Upper lobe of left lung (tissue), 6 donors: ENCODE measurements at regions not wholly inside any gene's neighbourhood (a gene's known extent, or its start where the extent isn't known, plus 50 kb on each side); places are given as distances from the start of the nearest gene placed in this dataset.
"Not testable (repeated sequence)": the region's sequence is repeated elsewhere in the genome, so short reads cannot be mapped to it uniquely, and the experiment has no call there.

ENCODE experiments used
- ATAC-seq, 2 donors: fragments of 200-7000 bp; cut with Tn5 transposase; one replicate each; pipeline ENCODE4 v1.9.1; 2022; ENCODE audit warnings: mild to moderate bottlenecking in 2 of 2, moderate library complexity in 2 of 2; ENCODE audit not compliant: low FRiP score in 2 of 2
- DNase-seq, 2 donors: peaks; one replicate each; pipeline ENCODE4 v3.0.0-alpha.2; 2019 to 2020
- H3K27ac ChIP-seq, 4 donors: fragments of 200-600 bp; sonication (generic); one replicate each; pipeline ENCODE4 v1.5.1; 2016 to 2019
- H3K27me3 ChIP-seq, 4 donors: fragments of 200-600 bp; sonication (generic); one replicate each; pipeline ENCODE4 v1.5.1; 2017 to 2019
- H3K36me3 ChIP-seq, 4 donors: fragments of 200-600 bp; sonication (generic); one replicate each; pipeline ENCODE4 v1.5.1; 2016 to 2019
- H3K4me1 ChIP-seq, 4 donors: fragments of 200-600 bp; sonication (generic); one replicate each; pipeline ENCODE4 v1.5.1; 2018 to 2019
- H3K4me3 ChIP-seq, 4 donors: fragments of 200-600 bp; sonication (generic); one replicate each; pipeline ENCODE4 v1.5.1; 2017 to 2019; ENCODE audit warnings: mild to moderate bottlenecking in 2 of 4, moderate library complexity in 1 of 4
- H3K9me3 ChIP-seq, 4 donors: fragments of 200-600 bp; sonication (generic); one replicate each; pipeline ENCODE4 v1.5.1; 2018 to 2019
- CTCF ChIP-seq, 6 experiments: fragments of 450-650 bp in 4 of 6; fragments of 200-600 bp in 2 of 6; sonication (generic) in 2 of 6; IDR thresholded peaks; one replicate each; pipeline ENCODE4 v1.5.1; 2016 to 2019; ENCODE audit warnings: antibody characterized with exemption in 6 of 6
- EP300 ChIP-seq, 4 donors: sonication (generic); formaldehyde crosslinking; IDR thresholded peaks; one replicate each; pipeline ENCODE4 v1.5.1; 2017; ENCODE audit warnings: antibody characterized with exemption in 4 of 4, control low read depth in 2 of 4
- POLR2A ChIP-seq, 4 donors: fragments of 450-650 bp; IDR thresholded peaks; one replicate each; pipeline ENCODE4 v1.5.1; 2016 to 2017; ENCODE audit warnings: antibody characterized with exemption in 4 of 4, mild to moderate bottlenecking in 2 of 4
- POLR2AphosphoS5 ChIP-seq, 2 donors: sonication (generic); formaldehyde crosslinking; IDR thresholded peaks; one replicate each; pipeline ENCODE4 v1.5.1; 2017; ENCODE audit warnings: antibody characterized with exemption in 2 of 2
- WGBS, 2 donors: methylation state at CpG; one replicate each; pipeline ENCODE4 v1.1.5; 2017 to 2018; 5-methylcytosine and 5-hydroxymethylcytosine counted together
- donor health status: DM: no; HTN: no; CAD: no; lungs with moderate emphysema.
- donor health status: DM: no; HTN: yes; CAD: no; lungs with severe emphysema.

GRCh38 chr6:67909354-67909753, 725.7 kb upstream of the ADGRB3 start:
- no peaks in the 10 kb centered on the region for H3K9me3 ChIP-seq
- 81 to 84% methylated on average over 2 of the region's 2 CpGs for WGBS, 2 donors
- TF ChIP-seq POLR2A (IDR thresholded peaks at IDR 0.05): no peak
- TF ChIP-seq POLR2AphosphoS5 (IDR thresholded peaks at IDR 0.05): no peak
- no peak for TF ChIP-seq CTCF (IDR thresholded peaks at IDR 0.05)
- TF ChIP-seq EP300 (IDR thresholded peaks at IDR 0.05): no peak
- no peaks in the 10 kb centered on the region for H3K36me3 ChIP-seq
- H3K27me3 ChIP-seq: no peaks in the 10 kb centered on the region
- no peaks in the 10 kb centered on the region for H3K4me1 ChIP-seq
- ATAC-seq (no peak), DNase-seq (no peak)
- H3K4me3 ChIP-seq: no peak overlapping the region
- H3K27ac ChIP-seq: no peak overlapping the region

DNA sequence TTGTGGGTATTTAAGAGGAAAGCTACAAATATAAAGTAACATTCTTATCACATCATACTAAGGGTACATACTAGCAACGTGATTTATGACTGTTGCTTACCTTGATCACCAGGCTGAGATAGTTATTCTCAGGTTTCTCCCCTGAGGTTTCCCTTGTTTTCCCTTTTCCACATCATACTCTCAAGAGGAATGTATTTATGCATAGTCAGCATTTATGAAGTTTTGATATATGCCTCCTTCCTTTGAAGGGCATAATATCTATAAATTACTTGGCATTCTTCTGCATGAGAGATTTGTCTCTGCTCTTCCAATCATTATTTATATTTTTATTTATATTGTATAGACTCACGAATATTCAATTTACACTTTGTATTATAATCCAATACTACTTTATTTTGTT, 726.7 kb upstream of the ADGRB3 start:
- H3K9me3 ChIP-seq: no peaks in the 10 kb centered on the region
- ATAC-seq (no peak), DNase-seq (no peak)
- no peaks in the 10 kb centered on the region for H3K27me3 ChIP-seq
- H3K4me3 ChIP-seq: no peak overlapping the region
- TF ChIP-seq POLR2AphosphoS5 (IDR thresholded peaks at IDR 0.05) (no peak), EP300 (IDR thresholded peaks at IDR 0.05) (no peak), POLR2A (IDR thresholded peaks at IDR 0.05) (no peak), CTCF (IDR thresholded peaks at IDR 0.05) (no peak)
- WGBS, 2 donors: 60 to 66% methylated on average over 2 of the region's 2 CpGs
- H3K4me1 ChIP-seq: no peaks in the 10 kb centered on the region
- no peaks in the 10 kb centered on the region for H3K36me3 ChIP-seq
- H3K27ac ChIP-seq: no peak overlapping the region

DNA sequence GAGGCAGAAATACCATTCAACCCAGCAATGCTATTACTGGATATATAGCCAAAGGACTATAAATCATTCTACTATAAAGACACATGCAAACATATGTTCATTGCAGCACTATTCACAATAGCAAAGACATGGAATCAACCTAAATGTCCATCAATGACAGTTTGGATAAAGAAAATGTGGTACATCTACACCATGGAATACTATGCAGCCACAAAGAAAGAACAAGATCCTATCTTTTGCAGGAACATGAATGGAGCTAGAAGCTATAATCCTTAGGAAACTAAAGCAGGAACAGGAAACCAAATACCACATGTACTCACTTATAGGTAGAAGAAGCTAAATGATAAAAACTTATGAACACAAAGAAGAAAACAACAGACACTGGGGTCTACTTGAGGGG, 730.3 kb upstream of the ADGRB3 start:
- not testable (repeated sequence) for H3K4me3 ChIP-seq, H3K4me1 ChIP-seq, H3K27me3 ChIP-seq, H3K27ac ChIP-seq, ATAC-seq, H3K9me3 ChIP-seq, DNase-seq, H3K36me3 ChIP-seq

DNA sequence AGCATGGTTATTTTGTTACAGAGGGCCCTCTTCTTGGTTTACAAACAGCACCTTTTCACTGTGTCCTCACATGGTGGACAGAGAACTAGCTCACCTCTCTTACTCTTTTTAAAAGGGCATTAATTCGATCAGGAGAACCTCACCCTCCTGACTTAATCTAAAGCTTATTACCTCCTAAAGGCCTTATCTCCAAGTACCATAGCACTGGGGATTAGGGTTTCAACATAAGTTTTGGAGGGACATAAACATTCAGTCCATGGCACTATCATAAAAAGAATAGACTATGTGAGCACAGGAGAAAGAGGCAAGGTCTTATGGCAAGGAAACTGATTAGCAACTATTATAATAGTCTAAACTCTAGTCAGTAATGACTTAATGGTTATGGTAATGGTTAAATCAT, 736.2 kb upstream of the ADGRB3 start:
- 52 to 67% methylated on average over 1 of the region's 1 CpG for WGBS, 2 donors

GRCh38 chr6:67897998-67898607, 737.0 kb upstream of the ADGRB3 start:
- no peaks in the 10 kb centered on the region for H3K36me3 ChIP-seq
- H3K4me3 ChIP-seq: no peak overlapping the region
- no peak for TF ChIP-seq POLR2AphosphoS5 (IDR thresholded peaks at IDR 0.05)
- no peak for TF ChIP-seq CTCF (IDR thresholded peaks at IDR 0.05)
- TF ChIP-seq POLR2A (IDR thresholded peaks at IDR 0.05): no peak
- no peak for TF ChIP-seq EP300 (IDR thresholded peaks at IDR 0.05)
- no peak overlapping the region for H3K27ac ChIP-seq
- H3K4me1 ChIP-seq: no peaks in the 10 kb centered on the region
- ATAC-seq (no peak), DNase-seq (no peak)
- H3K27me3 ChIP-seq: no peaks in the 10 kb centered on the region
- no peaks in the 10 kb centered on the region for H3K9me3 ChIP-seq
- 75 to 76% methylated on average over 7 of the region's 7 CpGs for WGBS, 2 donors

More for the DNA sequence above, 736.2 kb upstream of the ADGRB3 start:
- TF ChIP-seq POLR2A (IDR thresholded peaks at IDR 0.05): no peak
- TF ChIP-seq CTCF (IDR thresholded peaks at IDR 0.05): no peak
- no peak for TF ChIP-seq EP300 (IDR thresholded peaks at IDR 0.05)
- no peak for TF ChIP-seq POLR2AphosphoS5 (IDR thresholded peaks at IDR 0.05)
- no peak for DNase-seq
- Histone ChIP-seq H3K9me3 (no peaks in the 10 kb centered on the region), H3K4me1 (no peaks in the 10 kb centered on the region), H3K4me3 (no peak overlapping the region), H3K27ac (no peak overlapping the region), H3K27me3 (no peaks in the 10 kb centered on the region), H3K36me3 (no peaks in the 10 kb centered on the region)
- no peak for ATAC-seq
